ENCODE measurements at regions not wholly inside any gene's neighbourhood (a gene's known extent, or its start where the extent isn't known, plus 50 kb on each side); places are given as distances from the start of the nearest gene placed in this dataset.

DNA sequence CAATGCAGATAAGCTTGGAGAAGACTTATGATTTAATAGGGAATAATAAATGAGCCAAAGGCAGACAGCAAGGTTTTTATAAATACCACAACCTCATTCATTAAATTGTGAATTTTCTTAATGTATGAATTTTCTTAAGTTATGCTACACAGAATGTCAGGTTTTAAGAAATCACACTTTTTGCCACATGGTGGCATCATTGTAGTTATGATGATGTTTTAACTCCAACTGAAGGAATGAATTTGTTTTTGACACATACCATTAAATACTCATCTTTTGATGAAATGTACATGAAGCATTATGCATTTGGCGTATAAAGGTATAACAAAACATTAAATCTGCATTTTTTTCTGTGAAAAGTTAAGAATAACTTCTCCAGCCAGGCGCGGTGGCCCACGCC is 524.1 kb upstream of the FBXO33 start:
- DNase-seq, result no peak
- Mint-ChIP-seq H3K4me3 (no peak overlapping the region), H3K27me3 (ENCODE audit: low read depth) (no peaks in the 10 kb centered on the region), H3K36me3 (ENCODE audit: insufficient read depth) (no peaks in the 10 kb centered on the region), H3K4me1 (ENCODE audit: low read depth) (no peaks in the 10 kb centered on the region), H3K9me3 (peaks cover 27% of the 10 kb centered on the region)
- no peak for ATAC-seq

DNA sequence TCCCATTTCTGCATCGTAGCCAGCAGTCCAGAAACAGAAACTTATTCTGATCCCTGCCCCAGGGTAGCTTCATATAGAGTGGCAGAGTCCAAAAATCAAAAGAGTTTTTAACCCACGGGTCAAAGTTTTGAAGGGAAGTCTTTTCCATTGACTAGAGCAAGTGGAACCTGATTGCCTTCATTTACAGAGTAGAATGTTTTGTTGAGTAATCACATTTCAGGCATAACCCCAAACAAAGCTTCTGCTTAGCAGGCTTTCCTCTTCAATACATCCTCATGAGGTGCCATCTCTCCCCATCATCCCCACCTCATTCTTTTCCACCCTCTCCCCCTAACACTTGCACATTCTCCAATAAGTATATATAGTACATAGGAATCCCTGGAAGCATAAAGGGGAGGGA is 516.0 kb upstream of the FBXO33 start:
- H3K36me3 Mint-ChIP-seq (ENCODE audit: insufficient read depth), result no peaks in the 10 kb centered on the region
- peaks cover 7% of the 10 kb centered on the region for H3K9me3 Mint-ChIP-seq
- H3K27me3 Mint-ChIP-seq (ENCODE audit: low read depth), result peaks cover 2% of the 10 kb centered on the region

DNA sequence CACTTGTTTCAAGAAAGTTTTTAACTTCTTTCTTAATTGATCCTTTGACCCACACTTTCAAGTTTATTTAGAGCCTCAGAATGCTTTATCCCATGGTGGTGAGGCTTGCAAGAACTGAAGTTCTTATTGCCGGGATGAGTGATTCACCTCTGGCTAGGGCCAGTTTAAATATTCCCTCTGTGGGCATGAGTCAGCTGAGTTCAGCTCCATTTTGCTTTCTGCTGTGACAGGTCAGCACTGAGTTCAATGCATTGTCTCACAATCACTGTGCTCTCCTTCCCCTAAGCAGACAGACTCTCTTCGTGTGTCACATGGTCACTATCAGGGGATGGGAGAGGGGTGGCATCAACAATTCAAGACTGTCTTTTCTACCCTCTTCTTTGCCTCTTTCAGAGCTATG is 514.6 kb upstream of the FBXO33 start:
- H3K27me3 Mint-ChIP-seq (ENCODE audit: low read depth), result peaks cover 2% of the 10 kb centered on the region
- no peak overlapping the region for H3K4me3 Mint-ChIP-seq
- DNase-seq (no peak), ATAC-seq (no peak)
- no peaks in the 10 kb centered on the region for H3K9me3 Mint-ChIP-seq
- H3K36me3 Mint-ChIP-seq (ENCODE audit: insufficient read depth), result no peaks in the 10 kb centered on the region
- no peaks in the 10 kb centered on the region for H3K4me1 Mint-ChIP-seq (ENCODE audit: low read depth)

More for the DNA sequence above, 516.0 kb upstream of the FBXO33 start:
- H3K4me1 Mint-ChIP-seq (ENCODE audit: low read depth), result no peaks in the 10 kb centered on the region
- H3K4me3 Mint-ChIP-seq, result no peak overlapping the region
- ATAC-seq (no peak), DNase-seq (no peak)

DNA sequence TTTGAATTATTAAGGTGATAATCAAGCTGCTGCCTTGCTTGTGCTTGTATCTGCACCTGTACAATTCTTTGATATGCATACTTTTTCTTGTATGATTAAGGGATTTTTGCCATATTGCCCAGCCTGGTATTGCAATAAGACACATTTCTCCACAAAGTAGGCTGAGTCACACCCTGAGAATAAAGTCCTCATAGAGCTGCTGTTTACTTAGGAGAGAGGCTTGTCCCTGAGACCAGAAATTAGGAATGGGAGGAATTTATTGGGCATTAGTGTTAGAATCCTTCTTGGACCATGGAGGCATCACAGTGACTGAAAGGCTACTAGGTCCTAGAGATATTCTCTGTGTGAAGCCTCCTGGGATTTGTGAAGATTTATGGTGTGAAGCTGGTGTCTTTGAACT is 506.8 kb upstream of the FBXO33 start:
- no peak overlapping the region for H3K4me3 Mint-ChIP-seq
- H3K36me3 Mint-ChIP-seq (ENCODE audit: insufficient read depth), result no peaks in the 10 kb centered on the region

DNA sequence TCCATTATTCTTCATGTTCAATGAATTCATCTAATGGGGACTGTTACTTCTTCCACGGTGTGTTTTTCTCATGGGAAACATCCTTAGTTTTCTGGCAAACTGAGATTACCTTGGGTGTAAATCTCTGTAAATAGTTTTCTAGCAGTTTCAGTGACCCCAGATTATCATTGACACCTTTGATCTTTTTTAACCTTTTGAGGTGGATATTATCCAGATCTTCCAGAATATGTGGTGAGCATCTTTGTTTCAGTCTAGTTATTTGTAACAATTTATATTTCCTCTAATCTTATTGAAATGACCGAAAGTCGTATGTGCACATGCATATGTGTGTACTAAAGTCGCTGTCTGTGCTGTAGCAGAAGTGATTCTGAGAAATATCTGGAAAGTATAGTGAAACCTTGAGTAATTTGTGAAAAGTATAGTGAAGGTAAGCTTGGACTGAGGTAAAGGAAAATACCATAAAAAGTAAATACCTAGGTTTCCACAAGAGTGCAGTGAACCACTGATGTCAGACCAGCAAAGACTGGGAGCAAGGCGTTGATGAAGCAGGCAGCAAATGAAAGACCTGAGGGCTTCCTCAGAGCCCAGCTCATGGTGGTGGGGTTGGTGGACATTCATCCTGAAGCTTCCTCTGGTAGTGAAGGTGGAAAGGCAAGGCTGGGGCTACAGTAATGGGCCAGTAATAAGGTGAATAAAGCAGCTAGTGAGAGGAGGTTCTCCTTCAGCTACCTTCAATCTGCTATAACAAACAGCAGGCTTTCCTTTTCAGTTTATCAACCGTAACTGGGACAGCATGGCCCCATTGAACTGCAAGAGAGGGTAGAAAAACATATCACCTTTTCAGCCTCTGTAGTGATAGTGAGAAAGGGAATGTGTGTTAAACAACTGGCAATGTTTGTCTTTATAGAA is 480.2 kb upstream of the FBXO33 start:
- ATAC-seq (peak; percentile 10 to 28), DNase-seq (no peak)
- Mint-ChIP-seq H3K36me3 (ENCODE audit: insufficient read depth) (no peaks in the 10 kb centered on the region), H3K4me1 (ENCODE audit: low read depth) (no peaks in the 10 kb centered on the region), H3K27me3 (ENCODE audit: low read depth) (no peaks in the 10 kb centered on the region), H3K4me3 (no peak overlapping the region), H3K9me3 (no peaks in the 10 kb centered on the region)

More for the DNA sequence above, 506.8 kb upstream of the FBXO33 start:
- ATAC-seq (no peak), DNase-seq (no peak)
- Mint-ChIP-seq H3K27me3 (ENCODE audit: low read depth) (no peaks in the 10 kb centered on the region), H3K4me1 (ENCODE audit: low read depth) (no peaks in the 10 kb centered on the region), H3K9me3 (no peaks in the 10 kb centered on the region)

- Mint-ChIP-seq H3K4me3 (no peak overlapping the region), H3K36me3 (ENCODE audit: insufficient read depth) (peaks cover 2% of the 10 kb centered on the region), H3K9me3 (peaks cover 25% of the 10 kb centered on the region), H3K27me3 (ENCODE audit: low read depth) (no peaks in the 10 kb centered on the region), H3K4me1 (ENCODE audit: low read depth) (no peaks in the 10 kb centered on the region)
- ATAC-seq (no peak), DNase-seq (no peak)
Observed at GRCh38 chr14:39897657-39898056, 465.4 kb upstream of the FBXO33 start.

GRCh38 chr14:39890026-39890425 is 457.8 kb upstream of the FBXO33 start:
- DNase-seq (no peak), ATAC-seq (no peak)
- no peaks in the 10 kb centered on the region for H3K27me3 Mint-ChIP-seq (ENCODE audit: low read depth)
- H3K9me3 Mint-ChIP-seq, result peaks cover 30% of the 10 kb centered on the region
- no peaks in the 10 kb centered on the region for H3K36me3 Mint-ChIP-seq (ENCODE audit: insufficient read depth)
- no peak overlapping the region for H3K4me3 Mint-ChIP-seq
- no peaks in the 10 kb centered on the region for H3K4me1 Mint-ChIP-seq (ENCODE audit: low read depth)

DNA sequence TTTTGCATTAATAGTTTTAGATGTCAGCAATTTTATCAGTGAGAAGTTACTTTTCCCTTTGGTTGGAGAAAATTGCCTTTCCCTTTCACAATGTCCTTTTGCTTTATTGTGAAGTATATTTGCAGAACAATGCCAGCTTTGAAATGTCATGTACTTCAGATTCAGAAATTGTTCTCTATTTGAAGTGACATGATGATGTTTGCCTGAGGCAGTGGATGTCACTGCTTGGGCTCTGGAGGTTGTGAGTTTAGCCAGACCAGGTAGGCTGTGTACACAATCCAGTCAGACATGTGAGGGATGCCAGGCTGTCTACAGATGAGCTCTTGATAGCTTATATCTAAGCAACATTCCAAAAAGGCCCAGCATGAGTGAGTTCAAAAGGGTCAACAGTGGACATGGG is 451.9 kb upstream of the FBXO33 start:
- DNase-seq (no peak), ATAC-seq (no peak)
- Mint-ChIP-seq H3K4me1 (ENCODE audit: low read depth) (no peaks in the 10 kb centered on the region), H3K36me3 (ENCODE audit: insufficient read depth) (no peaks in the 10 kb centered on the region), H3K9me3 (peaks cover 14% of the 10 kb centered on the region), H3K4me3 (no peak overlapping the region), H3K27me3 (ENCODE audit: low read depth) (no peaks in the 10 kb centered on the region)

- H3K27me3 Mint-ChIP-seq (ENCODE audit: low read depth), result no peaks in the 10 kb centered on the region
- ATAC-seq, result no peak
- no peak overlapping the region for H3K4me3 Mint-ChIP-seq
- no peaks in the 10 kb centered on the region for H3K4me1 Mint-ChIP-seq (ENCODE audit: low read depth)
- H3K9me3 Mint-ChIP-seq, result no peaks in the 10 kb centered on the region
- no peak for DNase-seq
- H3K36me3 Mint-ChIP-seq (ENCODE audit: insufficient read depth), result no peaks in the 10 kb centered on the region
Observed at GRCh38 chr14:39880965-39881364, 448.7 kb upstream of the FBXO33 start.

- H3K4me1 Mint-ChIP-seq (ENCODE audit: low read depth), result no peaks in the 10 kb centered on the region
- H3K4me3 Mint-ChIP-seq, result no peak overlapping the region
- ATAC-seq (no peak), DNase-seq (no peak)
- H3K9me3 Mint-ChIP-seq, result no peaks in the 10 kb centered on the region
- no peaks in the 10 kb centered on the region for H3K36me3 Mint-ChIP-seq (ENCODE audit: insufficient read depth)
- H3K27me3 Mint-ChIP-seq (ENCODE audit: low read depth), result no peaks in the 10 kb centered on the region
Observed at GRCh38 chr14:39880106-39880695, 448.0 kb upstream of the FBXO33 start.

GRCh38 chr14:39877577-39878190 is 445.5 kb upstream of the FBXO33 start:
- Mint-ChIP-seq H3K27me3 (ENCODE audit: low read depth) (no peaks in the 10 kb centered on the region), H3K9me3 (no peaks in the 10 kb centered on the region), H3K4me3 (no peak overlapping the region), H3K36me3 (ENCODE audit: insufficient read depth) (no peaks in the 10 kb centered on the region), H3K4me1 (ENCODE audit: low read depth) (no peaks in the 10 kb centered on the region)
- ATAC-seq (no peak), DNase-seq (no peak)

GRCh38 chr14:39876916-39877315 is 444.7 kb upstream of the FBXO33 start:
- no peak for DNase-seq
- ATAC-seq, result no peak
- H3K36me3 Mint-ChIP-seq (ENCODE audit: insufficient read depth), result no peaks in the 10 kb centered on the region
- H3K27me3 Mint-ChIP-seq (ENCODE audit: low read depth), result no peaks in the 10 kb centered on the region
- no peak overlapping the region for H3K4me3 Mint-ChIP-seq
- no peaks in the 10 kb centered on the region for H3K9me3 Mint-ChIP-seq
- H3K4me1 Mint-ChIP-seq (ENCODE audit: low read depth), result no peaks in the 10 kb centered on the region

DNA sequence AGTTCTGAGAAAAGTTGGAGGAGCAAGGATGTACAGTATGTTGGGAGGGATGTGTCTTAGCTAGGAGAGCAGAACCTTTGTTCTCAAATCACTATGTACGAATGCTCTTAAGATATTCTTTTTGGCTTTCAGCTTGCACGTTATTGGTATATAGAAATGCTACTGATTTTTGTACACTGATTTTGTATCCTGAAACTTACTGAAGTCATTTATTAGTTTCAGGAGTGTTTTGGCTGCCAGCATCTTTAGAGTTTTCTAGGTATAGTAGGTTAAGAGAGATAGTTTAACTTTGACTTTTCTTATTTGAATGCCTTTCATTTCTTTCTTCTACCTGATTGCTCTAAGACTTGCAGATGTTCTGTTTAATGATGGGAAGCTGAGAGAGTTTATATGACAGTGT is 442.8 kb upstream of the FBXO33 start:
- Mint-ChIP-seq H3K4me3 (no peak overlapping the region), H3K27me3 (ENCODE audit: low read depth) (no peaks in the 10 kb centered on the region), H3K9me3 (no peaks in the 10 kb centered on the region), H3K4me1 (ENCODE audit: low read depth) (no peaks in the 10 kb centered on the region), H3K36me3 (ENCODE audit: insufficient read depth) (no peaks in the 10 kb centered on the region)
- DNase-seq (no peak), ATAC-seq (no peak)

- DNase-seq (no peak), ATAC-seq (no peak)
- H3K9me3 Mint-ChIP-seq, result no peaks in the 10 kb centered on the region
- no peaks in the 10 kb centered on the region for H3K36me3 Mint-ChIP-seq (ENCODE audit: insufficient read depth)
- H3K4me1 Mint-ChIP-seq (ENCODE audit: low read depth), result no peaks in the 10 kb centered on the region
- no peak overlapping the region for H3K4me3 Mint-ChIP-seq
- H3K27me3 Mint-ChIP-seq (ENCODE audit: low read depth), result no peaks in the 10 kb centered on the region
Observed at GRCh38 chr14:39873791-39874190, 441.6 kb upstream of the FBXO33 start.

- H3K9me3 Mint-ChIP-seq, result no peaks in the 10 kb centered on the region
- no peak for ATAC-seq
- H3K4me3 Mint-ChIP-seq, result no peak overlapping the region
- no peak for DNase-seq
- H3K27me3 Mint-ChIP-seq (ENCODE audit: low read depth), result no peaks in the 10 kb centered on the region
- no peaks in the 10 kb centered on the region for H3K4me1 Mint-ChIP-seq (ENCODE audit: low read depth)
- H3K36me3 Mint-ChIP-seq (ENCODE audit: insufficient read depth), result no peaks in the 10 kb centered on the region
Observed at GRCh38 chr14:39868949-39869348, 436.7 kb upstream of the FBXO33 start.
